ENCODE measurements at regions not wholly inside any gene's neighbourhood (a gene's known extent, or its start where the extent isn't known, plus 50 kb on each side); places are given as distances from the start of the nearest gene placed in this dataset.

GRCh38 chr11:70739091-70739490 is 340.8 kb downstream of the CTTN start:
- H3K4me3 ChIP-seq: no peak overlapping the region

GRCh38 chr11:70739811-70740487 is 341.6 kb downstream of the CTTN start:
- Histone ChIP-seq H3K4me3 (no peak overlapping the region), H3K27ac (no peak overlapping the region)

More at GRCh38 chr11:70739091-70739490, 340.8 kb downstream of the CTTN start:
- H3K27ac ChIP-seq: no peak overlapping the region

- H3K4me3 ChIP-seq: no peak overlapping the region
Observed at GRCh38 chr11:70740488-70740851, 342.1 kb downstream of the CTTN start.

GRCh38 chr11:70741085-70741484 is 342.8 kb downstream of the CTTN start:
- H3K4me3 ChIP-seq: no peak overlapping the region
- H3K27ac ChIP-seq: no peak overlapping the region

More at GRCh38 chr11:70740488-70740851, 342.1 kb downstream of the CTTN start:
- H3K27ac ChIP-seq: no peak overlapping the region

- Histone ChIP-seq H3K27ac (no peak overlapping the region), H3K4me3 (no peak overlapping the region)
Observed at GRCh38 chr11:70742553-70743291, 344.4 kb downstream of the CTTN start.

GRCh38 chr11:70743329-70743728 is 345.0 kb downstream of the CTTN start:
- Histone ChIP-seq H3K4me3 (no peak overlapping the region), H3K27ac (no peak overlapping the region)

GRCh38 chr11:70743941-70744351 is 345.6 kb downstream of the CTTN start:
- Histone ChIP-seq H3K4me3 (no peak overlapping the region), H3K27ac (no peak overlapping the region)

GRCh38 chr11:70744396-70745185 is 346.3 kb downstream of the CTTN start:
- no peak overlapping the region for H3K4me3 ChIP-seq
- H3K27ac ChIP-seq: no peak overlapping the region

GRCh38 chr11:70745451-70745850 is 347.1 kb downstream of the CTTN start:
- Histone ChIP-seq H3K4me3 (no peak overlapping the region), H3K27ac (no peak overlapping the region)

- H3K27ac ChIP-seq: no peak overlapping the region
- H3K4me3 ChIP-seq: no peak overlapping the region
Observed at GRCh38 chr11:70745941-70746340, 347.6 kb downstream of the CTTN start.

GRCh38 chr11:70746351-70746750 is 348.0 kb downstream of the CTTN start:
- no peak overlapping the region for H3K4me3 ChIP-seq
- no peak overlapping the region for H3K27ac ChIP-seq

GRCh38 chr11:70747285-70747684 is 349.0 kb downstream of the CTTN start:
- H3K27ac ChIP-seq: no peak overlapping the region
- no peak overlapping the region for H3K4me3 ChIP-seq

- Histone ChIP-seq H3K4me3 (no peak overlapping the region), H3K27ac (no peak overlapping the region)
Observed at GRCh38 chr11:70747921-70748320, 349.6 kb downstream of the CTTN start.

- Histone ChIP-seq H3K4me3 (no peak overlapping the region), H3K27ac (no peak overlapping the region)
Observed at GRCh38 chr11:70751142-70751734, 352.9 kb downstream of the CTTN start.

- Histone ChIP-seq H3K27ac (no peak overlapping the region), H3K4me3 (no peak overlapping the region)
Observed at GRCh38 chr11:70755410-70756158, 357.3 kb downstream of the CTTN start.

- Histone ChIP-seq H3K4me3 (no peak overlapping the region), H3K27ac (no peak overlapping the region)
Observed at GRCh38 chr11:70756341-70756740, 358.0 kb downstream of the CTTN start.

GRCh38 chr11:70756756-70757155 is 358.4 kb downstream of the CTTN start:
- no peak overlapping the region for H3K4me3 ChIP-seq
- H3K27ac ChIP-seq: no peak overlapping the region

GRCh38 chr11:70757241-70757640 is 358.9 kb downstream of the CTTN start:
- H3K27ac ChIP-seq: no peak overlapping the region
- H3K4me3 ChIP-seq: no peak overlapping the region

GRCh38 chr11:70758206-70758605 is 359.9 kb downstream of the CTTN start:
- H3K27ac ChIP-seq: no peak overlapping the region
- H3K4me3 ChIP-seq: no peak overlapping the region

- Histone ChIP-seq H3K4me3 (no peak overlapping the region), H3K27ac (no peak overlapping the region)
Observed at GRCh38 chr11:70759846-70760245, 361.5 kb downstream of the CTTN start.
